NAMALWA (cell line): ENCODE measurements at regions not wholly inside any gene's neighbourhood (a gene's known extent, or its start where the extent isn't known, plus 50 kb on each side); places are given as distances from the start of the nearest gene placed in this dataset.

Experiments used
- DNase-seq: peaks from one replicate; pipeline ENCODE4 v3.0.0-alpha.2; 2015; ENCODE audit warnings: low spot score

GRCh38 chr14:101483829-101484228 lies 77.5 kb upstream of the DIO3 start:
- no peak for DNase-seq

GRCh38 chr14:101489092-101489760 lies 72.1 kb upstream of the DIO3 start:
- DNase-seq: no peak

- no peak for DNase-seq
Measured at GRCh38 chr14:101490771-101491170, 70.5 kb upstream of the DIO3 start.

- DNase-seq: no peak
Measured at GRCh38 chr14:101491841-101492240, 69.5 kb upstream of the DIO3 start.

GRCh38 chr14:101492716-101493115 lies 68.6 kb upstream of the DIO3 start:
- no peak for DNase-seq

GRCh38 chr14:101494826-101495225 lies 66.5 kb upstream of the DIO3 start:
- no peak for DNase-seq

- DNase-seq: no peak
Measured at GRCh38 chr14:101495284-101495683, 66.0 kb upstream of the DIO3 start.

GRCh38 chr14:101495827-101496775 lies 65.2 kb upstream of the DIO3 start:
- no peak for DNase-seq

GRCh38 chr14:101496776-101497683 lies 64.3 kb upstream of the DIO3 start:
- DNase-seq: no peak

GRCh38 chr14:101497684-101498525 lies 63.4 kb upstream of the DIO3 start:
- DNase-seq: no peak

GRCh38 chr14:101498526-101498860 lies 62.8 kb upstream of the DIO3 start:
- DNase-seq: no peak

- DNase-seq: no peak
Measured at GRCh38 chr14:101499080-101499479, 62.2 kb upstream of the DIO3 start.

- no peak for DNase-seq
Measured at GRCh38 chr14:101499513-101499912, 61.8 kb upstream of the DIO3 start.

GRCh38 chr14:101500061-101500460 lies 61.2 kb upstream of the DIO3 start:
- no peak for DNase-seq

GRCh38 chr14:101500681-101501080 lies 60.6 kb upstream of the DIO3 start:
- no peak for DNase-seq

- DNase-seq: no peak
Measured at GRCh38 chr14:101501341-101501740, 60.0 kb upstream of the DIO3 start.

GRCh38 chr14:101501858-101502615 lies 59.3 kb upstream of the DIO3 start:
- no peak for DNase-seq

- DNase-seq: no peak
Measured at GRCh38 chr14:101502761-101503392, 58.4 kb upstream of the DIO3 start.

GRCh38 chr14:101503431-101504095 lies 57.7 kb upstream of the DIO3 start:
- DNase-seq: no peak
